GM19193 (cell line): ENCODE measurements at regions not wholly inside any gene's neighbourhood (a gene's known extent, or its start where the extent isn't known, plus 50 kb on each side); places are given as distances from the start of the nearest gene placed in this dataset.

Source experiments
- POLR2A ChIP-seq: IDR thresholded peaks from 4 replicates; pipeline ENCODE4 v1.6.1; 2011; ENCODE audit not compliant: insufficient read depth, insufficient read length; ENCODE audit errors: extremely low read depth

DNA sequence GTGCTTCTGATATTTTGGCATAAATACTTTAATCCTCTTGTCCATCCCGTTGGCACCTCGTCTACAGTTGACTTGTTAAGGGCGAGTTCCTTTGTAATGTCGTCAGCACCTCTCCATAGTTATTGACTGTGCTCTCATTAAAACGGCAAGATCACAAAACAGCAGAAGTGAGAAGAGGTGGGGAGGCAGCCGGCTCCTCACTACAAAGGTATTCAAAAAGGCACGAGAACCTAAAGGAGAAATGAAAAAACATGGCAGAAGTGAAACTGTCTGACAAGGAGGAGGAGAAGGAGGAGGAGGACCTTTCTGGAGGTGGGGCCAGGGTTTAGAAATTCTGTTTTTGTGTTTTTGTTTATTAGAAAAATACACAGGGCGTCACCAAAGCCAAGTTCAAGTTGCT lies 235.6 kb downstream of the BCL11A start:
- no peak for TF ChIP-seq POLR2A

DNA sequence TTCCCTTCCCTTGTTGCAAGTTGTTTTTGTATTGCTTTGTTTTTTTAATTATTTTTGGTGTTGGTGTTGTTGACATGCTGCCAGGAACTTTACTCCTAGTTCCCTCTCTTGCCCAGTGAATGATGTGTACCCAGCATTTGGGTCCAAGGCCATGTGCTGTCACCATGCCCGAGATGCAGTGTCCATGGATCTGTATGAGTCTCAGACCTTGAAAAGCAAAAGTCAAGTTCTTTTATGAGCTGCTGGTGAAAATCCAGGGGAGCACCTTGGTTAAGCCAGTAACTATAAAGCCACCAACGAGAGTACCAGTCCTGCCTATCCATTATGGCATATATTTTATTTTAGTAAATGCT lies 236.4 kb downstream of the BCL11A start:
- TF ChIP-seq POLR2A = no peak

DNA sequence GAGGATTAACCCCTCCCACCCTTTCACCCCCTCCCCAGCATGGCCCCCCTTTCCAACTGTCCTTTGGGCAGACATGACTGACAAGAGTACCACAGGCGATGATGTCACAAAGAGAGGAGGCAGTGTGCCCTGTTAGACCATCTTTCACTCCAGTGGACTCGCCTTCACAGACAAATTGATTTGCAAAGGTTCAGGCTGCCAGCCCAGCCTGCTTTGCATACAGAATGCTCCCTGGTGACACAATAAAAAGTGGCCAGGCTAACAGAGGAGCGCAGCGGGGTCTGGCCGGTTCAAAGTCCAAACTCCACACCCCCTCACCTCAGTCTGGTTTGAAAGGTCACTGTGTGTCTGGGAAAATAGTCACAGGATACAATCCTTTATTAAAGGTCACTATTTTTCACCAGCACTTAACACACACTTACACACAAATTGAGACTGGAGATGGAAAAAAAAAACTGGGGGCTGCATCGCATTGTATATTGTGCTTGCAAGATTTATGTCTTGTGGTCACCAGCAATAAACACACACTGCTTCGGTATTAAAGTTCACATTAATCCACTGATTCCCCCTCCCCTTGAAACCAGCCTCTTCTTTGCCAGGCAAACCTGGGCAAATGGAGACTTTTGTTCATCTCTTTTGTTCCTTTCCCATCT lies 236.9 kb downstream of the BCL11A start:
- TF ChIP-seq POLR2A = peak; percentile 29

DNA sequence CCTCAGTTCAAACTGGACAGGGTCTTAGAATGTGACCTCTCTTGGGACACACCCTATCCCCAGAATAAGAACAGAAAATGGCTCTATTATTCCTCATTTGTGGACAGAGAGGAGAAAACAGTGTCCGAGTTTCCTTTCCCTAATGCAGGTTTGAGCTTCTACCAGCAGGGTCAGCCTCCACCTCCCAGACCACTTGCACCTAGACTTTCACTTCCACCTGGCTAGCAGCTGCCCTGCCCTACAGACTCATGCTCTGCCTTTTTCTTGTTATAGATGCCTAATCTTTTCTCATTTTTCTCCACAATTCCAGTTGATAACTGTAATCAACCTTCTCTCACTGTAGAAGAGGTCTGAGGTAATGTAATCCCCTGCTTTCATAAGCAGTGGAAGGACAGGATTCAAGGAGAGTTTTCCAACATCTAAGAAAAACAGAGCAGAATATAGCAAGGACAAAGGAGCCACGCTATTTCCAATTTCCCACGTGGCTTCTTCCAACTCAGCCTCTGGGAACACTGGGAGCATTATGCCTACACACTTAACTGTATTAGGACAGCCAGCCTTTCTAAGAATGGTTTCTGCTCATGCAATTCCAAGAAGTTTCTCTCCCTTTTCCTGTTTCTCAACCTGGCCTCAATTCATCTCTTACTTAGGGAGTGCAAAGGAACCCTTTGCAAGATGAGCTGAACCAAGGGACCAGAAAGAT lies 239.8 kb downstream of the BCL11A start:
- TF ChIP-seq POLR2A = no peak

DNA sequence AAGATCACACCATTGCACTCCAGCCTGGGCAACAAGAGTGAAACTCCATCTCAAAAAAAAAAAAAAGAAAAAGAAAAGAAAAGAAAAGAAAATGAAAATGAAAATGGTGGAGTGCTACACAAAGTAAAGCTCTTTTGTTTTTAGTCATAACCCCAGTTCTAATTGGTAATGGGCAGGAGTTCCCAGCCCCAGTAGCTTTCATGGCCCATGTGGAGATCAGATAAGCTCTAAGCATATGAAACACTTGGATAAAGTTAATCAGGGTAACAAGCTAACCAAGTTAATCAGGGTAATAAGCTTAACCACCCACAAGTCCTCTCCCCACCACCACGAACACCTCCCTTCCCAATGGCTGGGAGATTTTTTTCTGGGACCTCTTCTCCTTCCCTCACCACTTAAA lies 240.8 kb downstream of the BCL11A start:
- TF ChIP-seq POLR2A = no peak

DNA sequence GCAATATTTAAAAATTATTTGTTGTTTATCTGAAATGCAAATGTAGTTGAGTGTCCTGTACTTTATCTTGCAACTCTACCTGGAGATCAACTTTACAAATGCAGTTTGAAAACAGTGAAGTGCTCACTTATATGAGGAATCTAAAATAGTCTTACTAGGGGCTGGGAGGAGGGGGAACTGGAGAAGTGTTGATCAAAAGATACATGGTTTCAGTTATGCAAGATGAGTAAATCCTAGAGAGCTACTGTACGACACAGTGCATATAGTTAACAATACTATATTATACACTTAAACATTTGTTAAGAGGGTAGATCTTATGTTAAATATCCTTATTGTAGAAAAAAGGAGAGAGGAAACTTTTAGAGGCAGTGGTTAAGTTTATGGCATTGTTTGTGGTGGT lies 241.9 kb downstream of the BCL11A start:
- TF ChIP-seq POLR2A = no peak

DNA sequence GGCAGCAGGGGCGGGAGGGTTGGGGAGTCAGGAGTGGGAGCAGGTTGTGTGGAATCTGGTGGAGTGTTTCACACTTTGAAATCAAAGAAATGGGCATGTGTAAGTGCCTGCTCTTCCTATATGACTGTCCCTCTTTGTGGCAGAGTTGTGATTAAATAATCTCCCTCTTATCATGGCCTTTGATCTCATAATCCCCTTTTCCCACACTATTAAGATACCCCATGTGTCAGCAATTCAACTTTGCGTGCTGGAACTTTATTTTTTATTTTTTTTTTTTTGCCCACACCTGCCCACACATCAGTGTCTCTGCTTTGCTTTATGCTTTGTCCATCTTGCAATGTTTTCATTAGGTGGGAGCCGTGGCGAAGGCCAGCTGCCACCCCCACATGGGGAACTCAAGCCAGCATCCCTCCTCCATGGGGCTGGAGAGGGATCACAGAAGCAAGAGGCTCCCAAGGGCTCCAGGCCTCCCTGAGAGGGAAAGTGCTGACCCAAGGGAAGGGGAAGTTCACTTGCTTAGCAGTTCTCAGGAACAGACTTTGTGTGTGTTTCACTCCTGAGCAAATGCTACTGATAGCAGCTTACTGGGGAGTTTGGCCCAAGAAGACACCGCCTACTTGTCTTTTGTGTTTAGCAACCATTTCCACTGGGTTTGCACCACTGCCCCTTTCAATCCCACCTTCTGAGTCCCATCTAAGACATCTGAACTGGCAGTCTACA lies 243.4 kb downstream of the BCL11A start:
- TF ChIP-seq POLR2A = no peak

DNA sequence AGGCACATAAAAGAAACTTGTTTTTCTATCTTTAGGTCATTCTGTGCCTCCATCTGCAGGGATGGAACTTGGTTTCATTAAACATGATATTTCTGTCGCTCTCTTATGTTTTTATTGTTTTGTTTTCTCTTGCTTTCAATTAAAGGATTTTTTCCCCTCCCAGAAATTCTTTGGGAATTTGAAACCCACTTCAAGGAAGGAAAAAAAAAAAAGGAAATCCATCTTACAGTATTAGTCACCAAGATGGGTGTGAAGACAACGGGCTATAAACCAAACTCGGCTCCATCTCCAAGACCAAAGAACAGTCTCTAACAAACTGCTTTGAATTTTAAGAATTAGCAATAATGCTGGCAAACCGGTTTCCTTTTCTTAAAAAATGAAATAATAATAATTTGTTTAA lies 244.1 kb downstream of the BCL11A start:
- no peak for TF ChIP-seq POLR2A

DNA sequence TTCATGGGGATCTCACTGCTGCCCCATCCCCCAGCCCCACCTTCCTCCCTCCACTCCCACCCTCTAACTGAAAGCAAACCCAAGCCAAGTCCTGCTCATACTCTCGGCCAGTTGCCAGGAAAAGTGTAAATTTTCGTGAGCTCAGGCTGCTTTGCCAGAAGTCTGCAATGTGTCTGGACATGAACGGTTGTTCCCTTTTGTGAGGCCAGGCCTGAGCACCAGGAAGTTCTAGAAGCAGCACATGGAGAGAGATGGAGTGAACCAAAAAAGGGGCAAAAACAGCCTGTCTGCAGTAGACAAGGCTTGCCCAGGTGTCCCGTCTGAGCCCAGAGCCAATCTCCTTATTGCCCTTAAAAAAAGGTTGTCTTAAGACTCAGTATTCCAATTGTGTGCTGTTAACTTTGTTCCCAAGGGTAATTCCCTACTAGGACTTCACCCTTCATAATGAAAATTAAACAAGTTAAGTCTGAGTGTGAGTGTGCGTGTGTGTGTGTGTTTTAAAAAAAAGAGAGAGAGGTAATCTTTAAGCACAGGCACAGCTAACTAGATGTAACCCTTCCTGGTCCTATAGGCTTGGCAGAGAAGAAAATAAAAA lies 247.1 kb downstream of the BCL11A start:
- TF ChIP-seq POLR2A = no peak

DNA sequence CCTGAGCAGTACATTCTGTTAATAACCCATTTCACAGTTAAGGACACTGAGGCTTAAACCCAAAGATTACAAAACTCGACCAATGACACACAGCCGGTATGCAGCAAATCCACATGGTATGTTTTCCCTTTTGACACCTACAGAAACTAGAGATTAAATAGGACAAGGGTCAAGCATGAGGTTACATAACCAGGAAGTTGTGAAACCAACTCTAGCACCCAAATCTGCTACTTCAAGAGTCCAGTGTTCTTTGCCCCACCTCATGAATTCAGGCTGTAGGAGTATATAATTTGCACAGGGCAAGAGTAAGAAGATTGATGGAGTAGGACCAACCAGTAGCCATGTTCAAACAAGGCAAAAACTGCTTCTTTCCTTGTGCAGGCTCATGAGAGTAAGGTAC lies 249.8 kb downstream of the BCL11A start:
- no peak for TF ChIP-seq POLR2A

DNA sequence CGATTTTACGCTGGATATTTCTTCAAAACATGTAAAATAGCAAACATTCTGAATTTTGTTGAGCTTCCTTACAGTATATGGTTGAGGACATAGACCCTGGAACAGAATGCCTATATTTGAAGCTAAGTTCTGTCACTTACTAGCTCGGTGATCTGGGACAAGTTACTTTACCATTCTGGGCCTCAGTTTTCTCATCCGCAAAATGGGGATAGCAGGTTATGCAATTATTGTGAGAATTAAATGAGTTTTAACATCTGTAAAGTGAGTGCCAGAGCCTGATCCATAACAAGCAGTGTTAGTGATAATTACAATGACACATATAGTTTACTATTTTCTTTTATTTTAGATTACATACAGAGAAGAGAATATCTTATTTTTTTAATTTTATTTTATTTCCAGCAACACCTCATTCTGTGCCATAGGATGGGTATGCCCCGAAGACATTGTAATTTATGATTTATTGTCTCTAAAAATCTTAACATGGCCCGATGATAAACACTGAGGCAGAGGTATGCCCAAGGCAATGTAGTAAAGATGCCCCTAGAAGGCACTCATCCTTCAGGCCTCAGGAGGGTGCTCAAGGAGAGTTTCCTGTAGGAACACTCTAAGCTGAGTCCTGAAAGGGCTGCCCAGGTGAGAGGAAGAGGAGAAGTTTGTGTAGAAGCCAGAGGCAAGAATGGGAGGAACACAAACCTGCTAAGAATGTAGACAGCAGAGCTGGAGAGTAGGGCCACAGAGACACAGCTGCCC lies 250.9 kb downstream of the BCL11A start:
- TF ChIP-seq POLR2A = no peak

DNA sequence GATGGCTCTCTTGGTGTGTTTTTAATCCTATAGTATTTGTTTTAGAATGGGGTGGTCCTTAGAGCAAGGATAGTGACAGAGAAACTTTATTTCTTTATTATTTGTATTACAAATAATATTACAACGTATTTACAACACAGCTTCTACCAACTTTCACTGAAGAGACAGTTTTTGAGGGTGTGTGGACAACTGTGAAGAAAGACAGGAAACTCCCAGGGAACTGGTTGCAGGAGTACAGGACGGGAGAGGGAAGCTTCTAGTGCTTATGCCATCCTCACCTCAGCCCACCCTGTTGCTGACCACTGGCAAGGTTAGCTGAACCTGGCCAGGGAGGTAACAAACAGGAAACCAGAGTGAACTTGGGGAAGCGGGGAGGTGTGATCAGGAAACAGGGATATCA lies 251.7 kb downstream of the BCL11A start:
- no peak for TF ChIP-seq POLR2A

DNA sequence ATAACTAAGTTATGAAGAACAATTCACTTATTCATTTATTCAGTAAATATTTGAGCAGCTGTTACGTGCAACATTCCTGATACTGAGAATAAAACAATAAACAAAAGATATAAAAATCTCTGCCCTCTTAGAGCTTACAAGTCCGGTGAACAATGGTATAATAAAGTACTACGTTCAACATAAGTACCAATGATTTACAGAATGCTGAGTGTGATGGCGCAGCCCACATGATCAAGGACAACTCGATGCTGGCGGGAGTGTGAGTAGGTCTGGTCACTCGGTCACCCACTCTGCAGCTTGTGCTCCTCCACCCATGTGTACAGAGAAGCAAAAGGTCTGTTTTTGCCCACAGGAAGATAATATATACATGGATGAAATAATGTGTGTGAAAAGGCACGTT lies 254.3 kb downstream of the BCL11A start:
- no peak for TF ChIP-seq POLR2A

DNA sequence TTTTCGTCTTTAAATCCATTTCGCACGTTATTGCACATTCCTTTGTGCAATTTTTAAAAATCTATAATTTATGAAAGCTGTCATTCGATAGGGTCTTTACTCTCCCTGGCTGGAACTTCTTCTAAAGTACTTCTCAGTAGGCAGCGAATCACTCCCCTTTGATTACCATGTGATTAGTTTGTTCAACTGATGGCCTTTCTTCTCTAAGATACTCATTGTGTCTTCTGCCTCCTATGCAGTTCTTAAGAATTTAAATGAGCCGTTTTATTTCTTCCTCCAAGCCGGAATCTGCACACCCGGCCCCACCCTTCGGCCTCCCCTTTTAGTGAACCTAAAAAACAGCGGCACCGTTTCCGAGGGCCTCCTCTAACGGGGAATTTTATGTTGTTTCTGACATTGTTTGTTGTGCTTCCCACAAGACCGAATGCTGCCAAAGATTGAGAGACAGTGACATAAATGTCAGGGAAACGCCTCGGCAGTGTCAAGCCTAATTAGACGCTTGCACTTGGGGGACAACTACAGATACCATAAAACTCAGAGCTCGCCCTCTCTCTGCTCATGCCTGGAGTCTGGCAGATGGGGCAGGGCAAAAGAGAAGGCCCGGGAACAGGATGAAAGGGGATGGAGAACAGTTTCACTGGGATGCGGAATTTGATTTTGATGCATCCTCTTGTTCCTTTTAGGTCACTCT lies 255.3 kb downstream of the BCL11A start:
- no peak for TF ChIP-seq POLR2A
